Stomach (tissue), 8 donors: ENCODE measurements at regions not wholly inside any gene's neighbourhood (a gene's known extent, or its start where the extent isn't known, plus 50 kb on each side); places are given as distances from the start of the nearest gene placed in this dataset.

ENCODE experiments used
- DNase-seq, 2 donors: peaks; one replicate each; pipeline versions ENCODE4 v3.0.0 to v3.0.0-alpha.2; 2013 to 2019
- H3K27ac ChIP-seq, 5 donors: fragments of 200-600 bp in 4 of 5; sonication (generic) in 4 of 5; one replicate each; pipeline ENCODE4 v1.5.1; 2013 to 2019; ENCODE audit warnings: mild to moderate bottlenecking in 1 of 5, moderate library complexity in 1 of 5
- H3K27me3 ChIP-seq, 3 donors: fragments of 200-600 bp; sonication (generic); one replicate each; pipeline ENCODE4 v1.5.1; 2017 to 2019; ENCODE audit warnings: mixed run types in 1 of 3
- H3K36me3 ChIP-seq, 4 donors: fragments of 200-600 bp; sonication (generic); 1 replicate in 3 of 4; 2 replicates in 1 of 4; pipeline ENCODE4 v1.5.1; 2016 to 2019
- H3K4me1 ChIP-seq, 4 donors: fragments of 200-600 bp; sonication (generic); one replicate each; pipeline ENCODE4 v1.5.1; 2016 to 2019
- H3K4me3 ChIP-seq, 4 donors: fragments of 200-600 bp; sonication (generic) in 3 of 4; one replicate each; pipeline ENCODE4 v1.5.1; 2016 to 2019; ENCODE audit warnings: mild to moderate bottlenecking in 1 of 4
- H3K9me3 ChIP-seq, 4 donors: fragments of 200-600 bp; sonication (generic); one replicate each; pipeline ENCODE4 v1.5.1; 2016 to 2019
- EP300 ChIP-seq: sonication (generic); formaldehyde crosslinking; IDR thresholded peaks from one replicate; pipeline ENCODE4 v1.6.1; 2017; ENCODE audit warnings: antibody characterized with exemption
- POLR2A ChIP-seq, 4 donors: fragments of 450-650 bp; IDR thresholded peaks; one replicate each; pipeline ENCODE4 v1.6.1; 2016; ENCODE audit warnings: antibody characterized with exemption in 4 of 4, control low read depth in 2 of 4, mild to moderate bottlenecking in 1 of 4, moderate library complexity in 1 of 4
- POLR2AphosphoS5 ChIP-seq, 3 donors: sonication (generic); formaldehyde crosslinking; IDR thresholded peaks; one replicate each; pipeline ENCODE4 v1.6.1; 2016; ENCODE audit warnings: antibody characterized with exemption in 3 of 3
- WGBS, 5 donors: extraction: QIAGEN DNeasy Blood & Tissue Kit in 3 of 5; methylation state at CpG; one replicate each; pipeline versions ENCODE4 v1.1.5 to v1.1.7; 2013 to 2018; 5-methylcytosine and 5-hydroxymethylcytosine counted together
- intact Hi-C: fragments of 100-400 bp; cut with DNase I; formaldehyde crosslinking; loops from one replicate; pipeline ENCODE4 v1.15.1; 2023; ENCODE audit warnings: low total_unique reads
- TF ChIP-seq, protein P1 (sequence below), 7 experiments: fragments of 450-650 bp in 4 of 7; fragments of 200-600 bp in 3 of 7; sonication (generic) in 3 of 7; IDR thresholded peaks; one replicate each; pipeline ENCODE4 v1.5.1; 2016 to 2019; ENCODE audit warnings: antibody characterized with exemption in 7 of 7, control low read depth in 2 of 7, mild to moderate bottlenecking in 1 of 7
- donor health status: healthy with polysubstance abuse.
- donor health status: Bipolar disorder and iron deficiency.
- donor health status: healthy.

DNA sequence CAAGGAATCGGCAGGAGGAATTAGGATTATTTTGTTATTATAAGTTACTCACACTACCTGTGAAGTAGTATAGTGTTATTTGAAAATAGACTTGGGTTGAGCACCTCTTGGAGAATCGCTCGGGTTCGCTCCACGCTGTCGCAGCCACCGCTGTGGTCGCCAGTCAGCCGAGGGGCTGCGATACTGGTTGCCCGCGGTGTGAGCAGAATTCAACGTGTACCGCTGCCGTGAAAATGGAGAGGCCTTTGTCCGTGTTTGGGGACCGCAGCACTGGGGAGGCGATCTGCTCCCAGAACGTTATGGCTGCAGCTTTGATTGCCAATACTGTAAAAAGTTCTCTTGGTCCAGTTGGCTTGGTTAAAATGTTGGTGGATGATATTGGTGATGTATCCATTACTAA lies 117.2 kb downstream of the C7orf25 start:
- H3K27me3 ChIP-seq: no peaks in the 10 kb centered on the region
- H3K9me3 ChIP-seq: no peaks in the 10 kb centered on the region
- TF ChIP-seq POLR2AphosphoS5 (IDR thresholded peaks at IDR 0.05) (no peak), EP300 (no peak), POLR2A (IDR thresholded peaks at IDR 0.05) (no peak)
- TF ChIP-seq, protein P1, sequence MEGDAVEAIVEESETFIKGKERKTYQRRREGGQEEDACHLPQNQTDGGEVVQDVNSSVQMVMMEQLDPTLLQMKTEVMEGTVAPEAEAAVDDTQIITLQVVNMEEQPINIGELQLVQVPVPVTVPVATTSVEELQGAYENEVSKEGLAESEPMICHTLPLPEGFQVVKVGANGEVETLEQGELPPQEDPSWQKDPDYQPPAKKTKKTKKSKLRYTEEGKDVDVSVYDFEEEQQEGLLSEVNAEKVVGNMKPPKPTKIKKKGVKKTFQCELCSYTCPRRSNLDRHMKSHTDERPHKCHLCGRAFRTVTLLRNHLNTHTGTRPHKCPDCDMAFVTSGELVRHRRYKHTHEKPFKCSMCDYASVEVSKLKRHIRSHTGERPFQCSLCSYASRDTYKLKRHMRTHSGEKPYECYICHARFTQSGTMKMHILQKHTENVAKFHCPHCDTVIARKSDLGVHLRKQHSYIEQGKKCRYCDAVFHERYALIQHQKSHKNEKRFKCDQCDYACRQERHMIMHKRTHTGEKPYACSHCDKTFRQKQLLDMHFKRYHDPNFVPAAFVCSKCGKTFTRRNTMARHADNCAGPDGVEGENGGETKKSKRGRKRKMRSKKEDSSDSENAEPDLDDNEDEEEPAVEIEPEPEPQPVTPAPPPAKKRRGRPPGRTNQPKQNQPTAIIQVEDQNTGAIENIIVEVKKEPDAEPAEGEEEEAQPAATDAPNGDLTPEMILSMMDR (IDR thresholded peaks at IDR 0.05): no peak
- no peaks in the 10 kb centered on the region for H3K36me3 ChIP-seq
- intact Hi-C loops: no loop called here
- H3K4me1 ChIP-seq: no peaks in the 10 kb centered on the region
- 94 to 96% (median 96%) methylated on average over 19 of the region's 19 CpGs for WGBS, 5 donors
- DNase-seq: no peak
- H3K4me3 ChIP-seq: no peak overlapping the region
- no peak overlapping the region for H3K27ac ChIP-seq

GRCh38 chr7:42792841-42793240 lies 119.0 kb downstream of the C7orf25 start:
- Histone ChIP-seq H3K36me3 (no peaks in the 10 kb centered on the region), H3K4me3 (no peak overlapping the region), H3K27me3 (no peaks in the 10 kb centered on the region), H3K9me3 (no peaks in the 10 kb centered on the region), H3K27ac (no peak overlapping the region), H3K4me1 (no peaks in the 10 kb centered on the region)
- TF ChIP-seq POLR2AphosphoS5 (IDR thresholded peaks at IDR 0.05) (no peak), EP300 (no peak), POLR2A (IDR thresholded peaks at IDR 0.05) (no peak)
- TF ChIP-seq, protein P1 (IDR thresholded peaks at IDR 0.05): no peak
- WGBS, 5 donors: 57 to 76% (median 71%) methylated on average over 3 of the region's 3 CpGs
- no peak for DNase-seq
- intact Hi-C loops: no loop called here

- H3K36me3 ChIP-seq: no peaks in the 10 kb centered on the region
- H3K9me3 ChIP-seq: no peaks in the 10 kb centered on the region
- intact Hi-C loops: no loop called here
- no peaks in the 10 kb centered on the region for H3K27me3 ChIP-seq
- WGBS, 5 donors: 51 to 67% (median 58%) methylated on average over 1 of the region's 1 CpG
- no peaks in the 10 kb centered on the region for H3K4me1 ChIP-seq
- no peak for DNase-seq
- H3K4me3 ChIP-seq: no peak overlapping the region
- TF ChIP-seq POLR2A (IDR thresholded peaks at IDR 0.05): no peak
- TF ChIP-seq POLR2AphosphoS5 (IDR thresholded peaks at IDR 0.05): no peak
- no peak for TF ChIP-seq EP300
- H3K27ac ChIP-seq: no peak overlapping the region
Observed at GRCh38 chr7:42790196-42790595, 121.7 kb downstream of the C7orf25 start.

GRCh38 chr7:42774436-42774835 lies 137.4 kb downstream of the C7orf25 start:
- TF ChIP-seq, protein P1 (IDR thresholded peaks at IDR 0.05): no peak
- TF ChIP-seq POLR2AphosphoS5 (IDR thresholded peaks at IDR 0.05) (no peak), EP300 (no peak), POLR2A (IDR thresholded peaks at IDR 0.05) (no peak)
- Histone ChIP-seq H3K4me1 (no peaks in the 10 kb centered on the region), H3K36me3 (no peaks in the 10 kb centered on the region), H3K9me3 (peaks cover 0 to 19% (median 12%) of the 10 kb centered on the region in 4 donors), H3K27ac (no peak overlapping the region), H3K4me3 (no peak overlapping the region), H3K27me3 (no peaks in the 10 kb centered on the region)
- intact Hi-C loops: no loop called here
- no peak for DNase-seq
- WGBS, 5 donors: 82 to 91% (median 83%) methylated on average over 4 of the region's 4 CpGs

DNA sequence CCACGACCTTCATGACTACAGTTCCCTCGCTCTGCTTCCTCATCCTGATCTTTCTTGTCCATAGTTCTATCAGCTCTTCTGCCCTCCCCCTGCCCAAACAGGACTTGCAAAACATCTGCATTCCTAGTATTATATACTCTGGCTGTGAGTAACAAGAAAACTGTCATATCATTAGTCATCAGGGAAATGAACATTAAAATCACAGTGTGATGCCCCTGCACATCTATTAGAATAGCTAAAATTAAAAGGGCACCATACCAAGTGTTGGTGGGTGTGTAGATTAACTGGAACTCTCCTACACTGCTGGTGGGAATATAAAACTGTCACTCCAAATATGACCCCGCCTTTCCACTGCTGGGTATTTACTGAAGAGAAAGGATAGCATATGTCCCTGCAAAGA lies 141.8 kb downstream of the C7orf25 start:
- DNase-seq: no peak
- intact Hi-C loops: no loop called here
- Histone ChIP-seq H3K9me3 (no peaks in the 10 kb centered on the region), H3K36me3 (no peaks in the 10 kb centered on the region), H3K4me1 (no peaks in the 10 kb centered on the region), H3K27me3 (no peaks in the 10 kb centered on the region), H3K4me3 (no peak overlapping the region), H3K27ac (no peak overlapping the region)
- TF ChIP-seq, protein P1 (IDR thresholded peaks at IDR 0.05): no peak
- TF ChIP-seq EP300: no peak
- TF ChIP-seq POLR2AphosphoS5 (IDR thresholded peaks at IDR 0.05): no peak
- no peak for TF ChIP-seq POLR2A (IDR thresholded peaks at IDR 0.05)
- WGBS, 5 donors: 71 to 91% (median 87%) methylated on average over 3 of the region's 3 CpGs
